ENCODE measurements at regions not wholly inside any gene's neighbourhood (a gene's known extent, or its start where the extent isn't known, plus 50 kb on each side); places are given as distances from the start of the nearest gene placed in this dataset.
A peak's percentile ranks its signal among the peaks of the same experiment; 100 is the strongest.
"Not testable (repeated sequence)": the region's sequence is repeated elsewhere in the genome, so short reads cannot be mapped to it uniquely, and the experiment has no call there.

DNA sequence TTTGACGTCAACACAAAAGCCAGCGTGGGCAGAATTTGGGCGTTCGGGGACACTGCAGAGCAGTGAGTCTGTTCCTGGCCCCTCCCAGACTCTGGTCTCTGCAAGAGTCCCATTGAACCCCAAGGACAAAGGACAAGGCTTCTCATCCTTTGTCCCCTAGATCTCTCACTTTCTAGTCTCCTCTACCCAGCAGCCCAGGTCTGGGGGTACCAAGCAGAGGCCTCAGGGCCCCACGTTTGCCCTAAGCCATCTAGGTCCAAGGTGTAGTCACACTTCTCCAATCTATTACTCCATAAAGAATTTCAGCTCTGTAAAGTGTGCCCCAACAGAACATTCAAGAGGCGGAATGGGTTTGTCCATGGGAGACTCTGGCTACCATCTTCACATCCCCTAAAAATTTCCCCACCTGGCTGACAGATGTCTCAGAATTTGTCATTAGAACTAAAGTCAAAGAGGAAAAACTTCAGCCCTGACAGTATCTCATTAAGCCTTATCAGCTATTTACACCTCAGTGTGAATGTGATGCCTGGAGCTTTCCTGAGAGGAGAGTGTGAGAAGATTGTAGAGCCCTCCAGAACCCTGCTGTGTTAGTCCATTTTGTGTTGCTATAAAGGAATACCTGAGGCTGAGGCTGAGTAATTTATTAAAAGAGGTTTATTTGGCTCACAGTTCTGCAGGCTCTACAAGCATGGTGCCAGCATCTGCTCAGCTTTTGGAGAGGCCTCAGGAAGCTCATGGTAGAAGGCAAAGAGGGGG is 81.4 kb upstream of the HABP2 start:
- no peak for DNase-seq

DNA sequence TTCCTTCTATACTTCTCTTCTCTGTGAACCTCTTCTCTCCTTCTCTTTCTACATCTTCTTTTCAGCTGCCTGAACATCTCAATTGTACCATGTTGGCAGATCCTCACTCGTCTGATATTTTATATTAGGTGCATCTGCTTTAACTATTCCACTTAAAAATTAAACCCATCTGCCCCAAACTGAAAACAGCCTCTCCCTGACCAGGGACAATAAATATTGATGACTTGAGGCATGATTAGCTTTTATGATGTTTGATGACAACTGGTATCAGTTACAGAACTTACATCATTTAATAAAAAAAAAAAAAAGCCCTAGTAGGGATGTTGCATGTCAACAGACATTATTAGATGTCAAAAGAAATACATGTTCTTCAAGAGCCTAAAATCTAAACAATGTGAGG is 79.8 kb upstream of the HABP2 start:
- DNase-seq, result no peak

DNA sequence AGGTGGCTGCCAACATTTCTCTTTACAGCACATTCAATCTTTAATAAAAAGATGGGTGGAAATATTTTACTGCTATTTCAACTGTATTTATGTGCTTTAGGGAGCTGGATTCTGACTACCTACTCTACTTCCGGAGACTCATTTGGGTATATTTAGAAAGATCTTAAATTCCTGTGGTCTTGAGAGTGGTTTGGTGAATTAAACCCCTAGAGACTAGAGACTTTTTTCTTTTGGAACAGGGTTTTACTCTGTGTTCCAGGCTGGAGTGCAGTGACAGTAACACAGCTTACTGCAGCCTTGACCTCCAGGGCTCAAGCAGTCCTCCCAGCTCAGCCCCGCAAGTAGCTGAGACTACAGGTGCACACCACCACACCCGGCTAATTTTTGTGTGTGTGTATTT is 79.0 kb upstream of the HABP2 start:
- DNase-seq, result peak; percentile 87

DNA sequence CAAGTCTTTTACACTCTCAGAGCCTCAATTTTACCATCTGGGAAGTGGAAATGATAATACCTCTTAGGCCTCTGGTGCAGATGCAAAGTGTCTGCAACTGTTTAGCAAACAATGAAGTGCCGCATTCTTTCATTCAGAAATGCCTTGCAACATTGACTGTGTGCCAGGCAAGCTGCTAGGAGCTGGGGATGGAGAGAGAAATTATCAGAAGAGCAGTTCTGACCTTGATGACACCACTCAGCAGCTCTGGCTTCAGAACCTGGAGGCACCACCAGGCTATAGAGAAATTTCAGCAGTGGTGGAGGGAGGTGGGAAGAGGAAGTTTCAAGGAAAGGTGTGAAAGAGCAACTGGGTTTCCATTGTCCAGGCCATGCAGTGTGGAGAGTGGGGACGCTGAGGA is 78.1 kb upstream of the HABP2 start:
- peak; percentile 36 for DNase-seq

DNA sequence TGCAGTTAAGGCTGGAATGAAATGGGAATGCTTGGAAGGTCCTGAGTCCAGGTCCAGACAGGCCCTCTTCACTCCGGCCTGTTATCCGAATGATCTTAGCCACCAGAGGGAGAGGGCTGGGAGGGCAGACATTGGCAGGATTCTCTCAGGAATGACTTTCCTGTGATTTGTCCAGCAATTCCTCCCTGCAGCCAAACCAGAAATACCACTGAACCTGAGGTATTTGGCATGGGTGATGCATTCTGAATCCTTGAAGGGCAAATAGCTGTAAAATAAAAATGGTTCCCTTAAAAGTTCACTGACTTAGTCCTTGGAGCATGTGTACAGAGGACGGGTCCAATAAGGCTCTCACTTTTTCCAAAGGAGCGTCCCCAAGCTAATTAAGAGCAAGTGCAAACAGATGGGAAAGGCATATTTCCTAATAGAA is 77.5 kb upstream of the HABP2 start:
- peak; percentile 90 for DNase-seq

DNA sequence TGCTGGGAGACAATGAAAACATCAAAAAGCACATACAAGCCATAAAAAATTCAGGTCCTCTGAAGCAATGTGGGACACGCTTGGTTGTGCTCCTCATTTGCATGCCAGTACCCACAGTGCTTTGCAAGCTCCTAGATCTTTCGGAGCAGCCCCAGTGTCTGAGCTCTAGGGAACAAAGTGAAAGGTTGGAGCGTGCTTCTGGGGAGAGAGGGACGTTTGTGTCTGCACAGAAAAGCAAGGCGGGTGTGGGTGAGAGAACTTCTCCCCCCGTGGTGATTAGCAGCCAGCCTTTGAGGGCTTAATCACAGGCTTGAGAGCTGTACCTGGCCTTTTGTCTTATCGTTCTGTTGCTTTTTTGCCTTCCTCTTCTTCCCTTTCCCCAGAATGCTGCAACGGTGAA is 76.7 kb upstream of the HABP2 start:
- no peak for DNase-seq

DNA sequence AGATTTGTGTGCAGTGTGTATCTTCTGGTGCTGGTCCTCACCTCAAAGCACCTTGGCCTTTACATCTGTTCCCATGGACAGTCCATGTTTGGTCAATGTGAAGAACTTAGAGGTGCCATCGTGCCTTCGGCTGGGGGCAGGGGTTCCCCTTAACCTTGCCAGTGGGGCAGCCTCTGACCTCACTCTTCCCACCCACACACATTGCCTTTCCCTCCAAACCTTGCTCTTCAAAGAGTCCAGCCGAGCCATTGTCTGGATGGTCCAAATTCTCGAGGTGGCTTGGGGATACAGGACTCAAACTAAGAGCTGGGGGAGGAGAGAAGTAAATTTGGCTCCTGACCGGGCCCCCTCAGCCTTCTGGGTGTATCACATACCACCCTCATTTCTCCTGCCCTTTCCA is 76.2 kb upstream of the HABP2 start:
- DNase-seq, result no peak

DNA sequence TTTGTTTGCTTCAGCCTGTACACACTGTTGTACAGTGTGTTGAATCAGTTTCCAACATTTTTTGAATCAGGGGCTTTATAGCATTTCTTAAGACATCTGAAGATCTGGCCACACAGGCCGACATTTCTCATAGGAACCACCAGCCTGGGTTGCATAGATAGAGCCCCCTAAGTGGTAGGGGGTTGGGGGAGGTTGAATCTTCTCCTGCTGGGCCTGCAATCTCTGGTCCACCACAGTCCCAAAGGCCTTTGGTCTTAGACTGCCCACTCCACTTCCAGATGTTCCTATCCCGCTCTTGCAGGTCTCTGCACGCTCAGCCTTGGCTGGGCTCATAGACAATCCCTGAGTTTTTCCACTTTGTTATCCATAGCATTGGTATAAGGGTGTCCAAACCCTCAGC is 75.4 kb upstream of the HABP2 start:
- no peak for DNase-seq

DNA sequence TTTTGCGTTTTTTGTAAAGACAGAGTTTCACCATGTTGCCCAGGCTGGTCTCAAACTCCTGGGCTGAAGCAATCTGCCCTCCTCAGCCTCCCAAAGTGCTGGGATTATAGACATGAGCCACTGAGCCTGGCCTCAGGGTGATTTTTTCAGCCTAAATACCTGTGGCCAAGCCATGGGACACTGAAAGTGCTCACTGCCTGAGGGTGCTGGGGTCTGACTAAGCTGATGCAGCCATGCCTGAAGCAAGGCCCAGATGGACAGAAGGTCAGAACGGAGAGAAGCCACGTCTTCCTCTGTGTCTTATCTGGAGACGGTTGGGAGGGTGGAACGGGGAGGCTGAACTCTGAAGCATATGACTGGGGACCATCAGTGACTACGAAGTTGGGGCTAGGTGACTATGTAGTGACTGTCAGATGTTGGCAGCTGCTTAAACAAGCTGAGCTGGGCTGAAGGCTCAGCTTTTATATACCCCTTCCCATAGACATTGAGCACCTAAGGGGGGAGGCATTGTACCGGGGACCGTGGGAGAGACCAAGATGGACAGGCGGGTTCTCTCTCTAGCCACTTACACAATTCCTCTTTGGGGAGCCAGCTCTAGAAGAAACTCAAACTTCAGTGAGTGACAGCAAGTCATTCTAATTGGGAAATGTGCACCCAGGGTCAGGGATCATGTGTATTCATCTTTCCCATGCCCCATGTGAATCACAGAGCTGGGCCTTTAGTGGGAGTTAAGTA is 73.3 kb upstream of the HABP2 start:
- DNase-seq, result no peak

DNA sequence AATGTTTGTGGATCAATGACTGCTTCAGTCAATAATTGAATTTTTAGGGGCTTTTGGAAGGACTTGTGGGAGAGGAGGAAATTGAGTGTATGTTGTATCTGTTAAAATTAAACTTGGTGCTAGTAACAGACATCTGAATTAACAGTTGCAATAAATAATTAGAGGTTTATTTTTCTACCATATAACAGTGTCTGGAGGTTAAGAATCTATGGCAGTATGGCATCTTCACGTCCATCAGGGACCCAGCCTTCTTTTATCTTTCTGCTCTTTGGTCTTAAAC is 72.8 kb upstream of the HABP2 start:
- no peak for DNase-seq

DNA sequence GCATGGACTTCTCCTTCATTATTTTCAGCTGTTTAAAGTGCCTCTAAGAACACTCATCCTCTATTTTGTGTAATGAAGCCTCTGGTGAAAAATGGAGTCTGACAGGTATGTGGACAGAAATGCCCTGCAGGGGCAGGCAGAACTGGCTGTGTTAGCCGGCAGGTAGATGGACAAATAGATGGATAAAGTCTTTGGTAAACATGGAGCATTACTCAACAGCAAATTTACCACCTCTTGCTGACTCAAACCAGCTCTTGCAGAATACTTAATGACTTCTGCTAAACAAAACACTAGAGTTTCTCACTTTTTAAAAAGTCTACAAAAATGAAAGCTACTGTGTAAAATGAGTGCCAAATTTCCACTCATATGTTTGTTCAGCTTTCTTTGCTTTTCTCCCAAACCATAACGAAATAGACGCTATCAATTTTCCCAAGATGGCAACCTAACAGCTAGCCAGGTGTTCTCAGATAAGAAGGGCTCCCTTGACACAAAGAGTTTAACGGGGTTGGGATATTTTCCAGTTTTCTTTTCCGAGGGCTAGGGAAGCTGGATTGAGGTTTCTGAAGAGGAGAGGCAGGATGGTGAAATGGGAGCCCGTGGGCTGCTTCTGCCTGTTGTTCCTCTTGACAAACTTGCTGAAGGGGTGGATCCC is 71.9 kb upstream of the HABP2 start:
- no peak for DNase-seq

DNA sequence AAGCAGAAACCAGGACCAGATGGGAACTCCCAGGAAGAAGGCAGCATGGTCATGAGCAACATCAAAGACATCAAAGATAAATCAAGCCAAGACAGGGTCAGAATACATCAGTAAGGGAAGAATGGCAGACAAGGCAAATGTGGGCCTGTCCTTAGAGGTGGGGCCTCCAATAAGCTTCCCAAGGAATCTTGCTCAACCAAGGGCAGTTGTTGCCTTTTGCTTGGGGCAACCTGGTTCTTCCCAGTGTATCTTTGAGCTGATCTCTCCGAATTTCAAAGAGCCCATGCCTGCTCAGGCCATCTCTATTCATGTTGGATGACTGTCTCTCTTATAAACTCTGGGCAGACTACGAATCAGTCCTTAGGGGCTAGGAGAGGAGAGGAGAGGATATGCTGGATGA is 68.4 kb upstream of the HABP2 start:
- no peak for DNase-seq

DNA sequence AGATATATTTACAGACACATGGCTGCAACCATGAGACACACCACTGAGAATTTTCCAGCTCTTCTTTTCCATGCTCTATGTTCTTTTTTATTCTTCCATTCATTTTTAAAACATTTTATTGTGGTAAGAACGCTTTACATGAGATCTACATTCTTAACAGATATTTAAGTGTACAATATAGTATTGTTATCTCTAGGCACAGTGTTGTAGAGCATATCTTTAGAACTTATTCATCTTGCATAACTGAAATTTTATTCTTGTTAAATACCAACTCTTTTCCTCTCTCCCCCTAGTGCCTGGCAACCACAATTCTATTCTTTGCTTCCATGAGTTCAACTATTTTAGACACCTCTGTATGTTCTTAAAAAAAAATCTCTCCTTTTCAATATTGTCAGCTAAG is 67.1 kb upstream of the HABP2 start:
- DNase-seq, result peak; percentile 62

DNA sequence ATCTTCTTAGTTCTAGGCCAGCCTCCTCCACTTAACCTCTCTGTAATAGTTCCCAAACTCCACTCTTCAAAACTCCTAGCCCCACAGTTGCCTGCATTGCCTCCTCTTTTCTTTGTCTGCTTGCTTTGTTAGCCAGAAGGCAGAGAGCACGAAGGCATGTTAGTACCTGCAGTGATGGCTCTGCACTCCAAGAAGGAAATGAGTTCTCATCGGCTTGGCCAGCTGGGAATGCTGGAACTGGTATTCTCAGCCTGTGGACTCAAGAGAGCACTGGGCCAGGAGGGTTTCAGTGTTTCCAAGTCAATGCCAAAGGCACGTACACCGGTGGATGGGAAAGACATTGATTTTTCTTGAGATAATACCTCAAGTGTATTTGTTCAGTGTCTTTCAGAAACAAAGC is 66.3 kb upstream of the HABP2 start:
- no peak for DNase-seq

DNA sequence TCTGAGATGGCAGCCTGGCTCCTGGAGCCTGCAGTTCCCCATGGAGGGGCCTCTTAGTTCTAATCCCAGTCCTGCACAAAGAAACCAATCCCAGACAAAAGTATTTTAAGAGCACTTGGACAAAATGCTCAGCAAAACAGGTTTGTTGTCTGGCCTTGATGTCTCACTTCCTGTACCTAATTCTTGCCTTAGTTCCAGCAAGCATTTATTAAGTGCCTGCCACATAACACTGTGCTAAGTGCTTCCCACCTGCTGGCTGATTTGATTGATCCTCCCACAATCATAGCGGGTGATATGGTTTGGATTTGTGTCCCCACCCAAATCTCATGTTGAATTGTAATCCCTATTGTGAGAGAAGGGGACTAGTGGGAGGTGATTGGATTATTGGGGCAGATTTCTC is 65.7 kb upstream of the HABP2 start:
- DNase-seq, result no peak

DNA sequence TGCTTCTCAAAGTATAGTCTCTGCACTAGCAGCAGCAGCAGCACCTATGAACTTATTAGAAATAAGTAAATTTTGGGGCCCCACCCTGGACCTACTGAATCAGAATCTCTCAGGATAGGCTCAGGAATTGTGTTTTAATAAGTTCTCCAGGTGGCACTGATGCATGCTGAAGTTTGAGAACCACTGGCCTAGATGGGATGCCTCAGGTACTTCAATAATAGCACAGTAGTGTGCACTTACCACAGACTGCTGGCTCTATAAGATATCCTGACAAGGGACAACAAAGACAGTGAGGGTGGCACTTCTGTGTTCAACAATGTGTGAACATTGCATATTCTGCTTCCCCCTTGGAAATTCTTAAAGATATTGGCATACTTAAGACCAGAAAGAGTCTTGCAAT is 64.7 kb upstream of the HABP2 start:
- no peak for DNase-seq

DNA sequence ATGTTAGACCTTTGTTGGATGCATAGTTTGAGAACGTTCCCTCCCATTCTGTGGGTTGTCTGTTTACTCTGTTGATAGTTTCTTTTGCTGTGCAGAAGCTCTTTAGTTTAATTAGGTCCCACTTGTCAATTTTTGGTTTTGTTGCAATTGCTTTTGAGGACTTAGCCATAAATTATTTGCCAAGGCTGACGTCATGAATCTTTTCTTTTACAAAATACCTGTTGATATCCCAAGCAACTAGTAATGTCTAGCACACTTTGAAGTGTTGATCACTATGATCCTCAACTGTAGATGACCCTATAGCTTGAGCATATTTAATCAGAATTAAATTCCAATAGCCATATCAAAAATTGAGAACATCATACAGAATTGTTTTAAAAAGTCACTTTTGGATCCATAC is 63.3 kb upstream of the HABP2 start:
- DNase-seq, result not testable (repeated sequence)

DNA sequence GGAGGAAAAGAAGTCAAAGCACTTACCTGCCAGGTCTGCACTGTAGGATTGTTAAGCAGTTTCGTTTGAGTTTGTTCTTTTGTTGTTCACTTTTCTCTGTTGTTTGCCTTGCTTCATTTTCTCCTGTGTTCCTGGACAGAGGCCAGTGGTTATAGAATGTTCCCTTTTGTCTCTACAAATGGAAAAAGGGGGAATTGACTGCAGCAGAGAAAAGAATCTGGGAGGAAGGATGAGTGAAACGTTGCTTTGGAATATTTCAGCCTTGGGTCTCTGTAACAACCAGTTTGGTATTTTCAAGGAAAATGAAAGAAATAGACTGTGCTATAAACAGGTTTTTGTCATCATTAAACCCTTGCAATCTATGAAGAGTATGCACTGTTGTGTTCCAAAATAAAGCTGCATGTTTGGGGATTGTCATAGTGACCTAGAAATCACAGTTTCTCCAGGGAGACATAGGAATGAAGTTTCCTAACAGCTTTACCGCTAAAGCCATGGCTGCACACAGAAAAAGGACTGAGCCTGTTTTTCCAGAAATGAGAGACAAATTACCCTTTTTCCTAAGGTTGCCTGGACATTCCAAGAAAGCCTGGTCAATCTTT is 60.8 kb upstream of the HABP2 start:
- DNase-seq, result peak; percentile 61

DNA sequence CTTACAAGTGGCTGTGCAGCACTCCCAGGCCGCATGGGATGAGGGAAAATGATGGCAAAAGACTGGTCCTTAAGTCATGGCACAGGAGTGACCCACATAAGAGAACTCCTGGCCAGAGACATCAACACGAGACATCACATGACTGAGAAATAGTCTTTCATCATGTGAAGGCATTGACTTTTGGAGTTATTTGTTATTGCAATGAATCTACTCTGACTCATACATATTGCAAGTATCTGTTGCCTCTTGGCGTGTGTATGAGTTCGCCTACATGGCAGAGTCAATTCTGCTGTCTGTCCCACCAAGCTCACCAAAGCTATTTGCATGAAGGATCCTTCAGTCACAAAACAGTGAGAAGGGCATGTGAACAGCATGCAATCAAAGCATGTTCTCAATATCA is 59.7 kb upstream of the HABP2 start:
- DNase-seq, result peak; percentile 82

DNA sequence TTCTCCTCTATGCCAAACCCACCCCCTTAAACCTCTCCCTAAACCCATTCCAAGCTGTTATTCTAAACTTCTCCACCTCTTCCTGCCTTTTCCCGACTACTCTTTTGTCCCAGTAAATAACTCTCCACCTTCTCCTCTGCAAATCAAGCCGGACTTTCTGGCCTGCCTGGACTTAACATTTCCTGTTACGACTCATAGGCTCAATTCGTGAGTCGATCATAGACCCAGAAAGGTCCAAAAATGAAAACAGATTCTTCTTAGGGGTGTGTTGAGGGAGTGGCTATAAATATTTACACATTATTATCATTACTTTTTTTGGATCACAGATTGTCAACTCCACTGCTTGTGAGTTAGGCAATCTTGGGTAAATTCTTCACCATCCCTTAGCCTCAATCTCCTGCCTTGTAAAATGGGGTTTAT is 59.0 kb upstream of the HABP2 start:
- peak; percentile 52 for DNase-seq

DNA sequence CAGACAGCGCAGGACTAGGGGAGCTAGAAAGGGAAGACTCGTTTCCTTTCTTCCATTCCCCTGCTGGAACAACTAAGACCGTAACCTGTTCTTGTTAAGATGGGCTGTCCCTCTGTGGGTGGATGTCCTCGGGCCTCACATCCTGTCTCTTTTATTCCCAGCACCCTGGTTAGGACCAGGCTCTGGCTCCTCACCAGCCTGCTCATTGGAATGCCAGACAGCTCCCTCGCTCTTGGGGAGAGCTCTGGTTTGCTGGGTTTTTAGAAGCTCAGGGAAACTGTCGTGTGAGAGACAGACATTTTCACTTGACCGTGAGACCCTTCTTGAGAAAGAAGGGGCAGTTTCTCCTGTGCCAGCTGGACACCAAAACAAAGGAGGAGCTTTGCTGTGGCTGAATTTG is 58.1 kb upstream of the HABP2 start:
- peak; percentile 44 for DNase-seq

DNA sequence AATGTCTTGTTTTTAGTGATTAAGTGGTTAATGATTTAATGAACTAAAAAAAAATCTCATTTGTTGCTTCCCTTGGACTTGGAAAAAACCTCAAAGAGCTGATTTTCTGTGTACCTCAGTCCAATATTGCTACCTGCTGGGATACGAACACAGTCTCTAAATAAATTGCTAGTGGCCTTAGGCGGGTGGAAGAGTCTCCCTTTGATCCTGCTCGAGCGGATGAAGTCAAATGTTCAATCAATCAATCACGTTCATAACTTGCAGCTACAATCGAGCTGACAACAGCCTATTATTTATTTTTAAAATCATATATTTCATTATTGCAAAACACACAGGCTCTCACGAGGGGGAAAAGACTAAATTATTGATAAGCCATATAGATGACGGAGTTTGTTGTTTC is 57.3 kb upstream of the HABP2 start:
- DNase-seq, result no peak

Measured in fibroblast of skin of back (primary cell).